HepG2 (cell line): ENCODE measurements at regions not wholly inside any gene's neighbourhood (a gene's known extent, or its start where the extent isn't known, plus 50 kb on each side); places are given as distances from the start of the nearest gene placed in this dataset.

ENCODE experiments used
- FOSL2 ChIP-seq: sonication (generic); formaldehyde crosslinking; IDR thresholded peaks from 2 replicates; pipeline ENCODE4 v1.4.0; 2020; ENCODE audit warnings: missing genetic modification reagents
- FUBP1 ChIP-seq: sonication (generic); formaldehyde crosslinking; IDR thresholded peaks from 2 replicates; pipeline ENCODE4 v1.5.1; 2020; ENCODE audit warnings: missing genetic modification reagents, mild to moderate bottlenecking, borderline replicate concordance
- KIAA2018 ChIP-seq: sonication (generic); formaldehyde crosslinking; IDR thresholded peaks from 2 replicates; pipeline ENCODE4 v1.5.0; 2020; ENCODE audit warnings: mild to moderate bottlenecking, missing genetic modification reagents, borderline replicate concordance
- MIXL1 ChIP-seq: IDR thresholded peaks from 2 replicates; pipeline ENCODE4 v1.6.1; 2016
- MLX ChIP-seq: IDR thresholded peaks from 2 replicates; pipeline ENCODE4 v1.6.1; 2016
- NFATC3 ChIP-seq: sonication (generic); formaldehyde crosslinking; IDR thresholded peaks from 2 replicates; pipeline ENCODE4 v1.5.1; 2020; ENCODE audit warnings: mild to moderate bottlenecking, missing genetic modification reagents
- SMAD1 ChIP-seq: sonication (generic); formaldehyde crosslinking; IDR thresholded peaks from 2 replicates; pipeline ENCODE4 v1.4.0; 2020; ENCODE audit warnings: missing genetic modification reagents, low read depth, mild to moderate bottlenecking, borderline replicate concordance
- SUZ12 ChIP-seq: fragments of 150-350 bp; IDR thresholded peaks from 2 replicates; pipeline ENCODE4 v1.6.1; 2014; ENCODE audit warnings: low read depth, low read length
- TAF15 ChIP-seq: fragments of 200-400 bp; formaldehyde crosslinking; IDR thresholded peaks from one replicate; pipeline ENCODE4 v1.6.1; 2018; ENCODE audit warnings: mild to moderate bottlenecking, low read depth, low read length; ENCODE audit not compliant: poor library complexity, severe bottlenecking
- TIGD3 ChIP-seq: sonication (generic); formaldehyde crosslinking; IDR thresholded peaks from 2 replicates; pipeline ENCODE4 v1.5.1; 2020; ENCODE audit warnings: mild to moderate bottlenecking, missing genetic modification reagents, borderline replicate concordance
- XBP1 ChIP-seq: sonication (generic); formaldehyde crosslinking; IDR thresholded peaks from 2 replicates; pipeline ENCODE4 v1.5.0; 2020; ENCODE audit warnings: missing genetic modification reagents
- ZGPAT ChIP-seq: IDR thresholded peaks from 2 replicates; pipeline ENCODE4 v1.6.1; 2016; ENCODE audit warnings: mild to moderate bottlenecking
- ZNF20 ChIP-seq: sonication (generic); formaldehyde crosslinking; IDR thresholded peaks from 2 replicates; pipeline ENCODE4 v1.4.0; 2020; ENCODE audit warnings: mild to moderate bottlenecking, moderate library complexity, missing genetic modification reagents
- ZNF230 ChIP-seq: sonication (generic); formaldehyde crosslinking; IDR thresholded peaks from 2 replicates; pipeline ENCODE4 v1.4.0; 2020; ENCODE audit warnings: mild to moderate bottlenecking, missing genetic modification reagents
- ZNF589 ChIP-seq: sonication (generic); formaldehyde crosslinking; conservative IDR thresholded peaks from 2 replicates; pipeline ENCODE4 v1.8.0; 2022; ENCODE audit warnings: mild to moderate bottlenecking, moderate library complexity, missing genetic modification reagents
- ZSCAN9 ChIP-seq: IDR thresholded peaks from 2 replicates; pipeline ENCODE4 v1.6.1; 2016; ENCODE audit warnings: borderline replicate concordance

- TF ChIP-seq TIGD3 = no peak
- TF ChIP-seq KIAA2018 (CRISPR knock-in tag) = no peak
- TF ChIP-seq MIXL1 (CRISPR knock-in tag) = peak; percentile 80
- peak; percentile 92 for TF ChIP-seq ZGPAT (CRISPR knock-in tag)
- no peak for TF ChIP-seq FUBP1 (CRISPR knock-in tag)
- no peak for TF ChIP-seq NFATC3 (CRISPR knock-in tag)
- 0 out of 2 replicates have a peak, but pooled peaks have one; percentile 28 for TF ChIP-seq ZNF589 (CRISPR knock-in tag)
- no peak for TF ChIP-seq SMAD1 (CRISPR knock-in tag)
- no peak for TF ChIP-seq ZSCAN9 (CRISPR knock-in tag)
- TF ChIP-seq XBP1 (CRISPR knock-in tag) = no peak
- TF ChIP-seq TAF15 = no peak
- TF ChIP-seq ZNF230 (CRISPR knock-in tag) = no peak
- no peak for TF ChIP-seq SUZ12
- TF ChIP-seq FOSL2 (CRISPR knock-in tag) = peak; percentile 68
- TF ChIP-seq ZNF20 (CRISPR knock-in tag) = no peak
- peak; percentile 61; the same call in 1 of the 2 replicates for TF ChIP-seq MLX (CRISPR knock-in tag)
These were observed 95.3 kb upstream of the RSPO3 start (continued) for GRCh38 chr6:127023001-127023778.
